Pulmonary artery endothelial cell (primary cell): ENCODE measurements at regions not wholly inside any gene's neighbourhood (a gene's known extent, or its start where the extent isn't known, plus 50 kb on each side); places are given as distances from the start of the nearest gene placed in this dataset.

Experiments
- DNase-seq: peaks from one replicate; pipeline ENCODE4 v3.0.0-alpha.2; 2011; ENCODE audit warnings: low read depth, low spot score

DNA sequence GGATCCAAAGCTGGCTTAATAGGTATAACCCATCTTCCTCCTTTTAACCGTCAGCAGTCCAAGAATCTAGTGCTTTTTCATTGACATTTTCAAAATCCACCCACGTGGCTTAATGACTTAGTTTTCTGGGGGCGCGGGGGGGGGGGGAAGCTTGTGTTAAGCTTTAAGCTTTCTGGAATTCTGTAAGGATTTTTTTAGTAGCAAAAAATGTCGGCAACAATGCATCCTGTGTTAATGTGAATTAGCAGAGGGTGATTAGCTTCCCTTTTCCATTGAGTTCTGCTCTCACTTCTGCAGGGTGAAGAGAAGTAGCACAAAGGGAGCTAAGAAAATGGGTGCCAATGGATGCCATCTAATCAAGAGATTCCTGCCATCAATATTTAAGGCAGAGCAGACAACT lies 348.2 kb downstream of the SAMD5 start:
- no peak for DNase-seq

DNA sequence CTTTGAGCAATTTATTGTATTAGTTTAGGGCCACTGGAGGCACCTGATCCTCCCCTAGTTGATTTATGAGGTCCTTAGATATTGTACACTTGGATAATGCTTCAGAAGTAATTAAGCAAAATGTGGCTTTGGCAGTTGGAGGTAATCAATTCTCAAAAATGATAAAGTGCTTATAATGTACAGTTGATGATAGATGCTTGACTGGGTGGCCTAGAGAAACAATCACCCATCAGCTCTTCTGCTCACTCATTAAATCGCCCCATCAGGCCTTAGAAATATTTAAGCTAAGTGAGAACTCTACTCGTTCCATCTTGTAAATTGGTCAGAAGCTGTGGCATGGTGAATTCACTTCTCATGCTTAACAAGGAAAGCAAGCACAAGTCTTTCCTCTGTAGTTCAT lies 349.9 kb downstream of the SAMD5 start:
- DNase-seq = no peak

DNA sequence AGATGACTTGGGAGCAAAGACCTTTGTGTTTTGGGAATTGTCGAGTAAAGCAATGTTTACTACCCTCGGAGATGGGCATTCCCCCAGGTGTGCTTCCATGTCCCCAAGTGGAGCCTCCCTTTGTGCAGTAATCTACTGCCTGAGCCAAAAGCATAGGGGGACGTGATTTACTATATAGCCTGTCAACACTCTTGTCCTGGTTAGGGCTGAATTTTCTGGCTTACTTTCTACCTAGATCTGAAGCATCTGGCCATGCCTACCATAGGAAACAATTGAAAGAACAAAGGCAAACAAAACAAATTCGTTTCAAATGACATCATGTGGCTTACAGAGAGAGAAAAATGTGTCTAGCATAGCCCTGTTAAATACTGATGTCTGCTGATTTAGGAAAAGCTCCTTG lies 350.6 kb downstream of the SAMD5 start:
- no peak for DNase-seq

DNA sequence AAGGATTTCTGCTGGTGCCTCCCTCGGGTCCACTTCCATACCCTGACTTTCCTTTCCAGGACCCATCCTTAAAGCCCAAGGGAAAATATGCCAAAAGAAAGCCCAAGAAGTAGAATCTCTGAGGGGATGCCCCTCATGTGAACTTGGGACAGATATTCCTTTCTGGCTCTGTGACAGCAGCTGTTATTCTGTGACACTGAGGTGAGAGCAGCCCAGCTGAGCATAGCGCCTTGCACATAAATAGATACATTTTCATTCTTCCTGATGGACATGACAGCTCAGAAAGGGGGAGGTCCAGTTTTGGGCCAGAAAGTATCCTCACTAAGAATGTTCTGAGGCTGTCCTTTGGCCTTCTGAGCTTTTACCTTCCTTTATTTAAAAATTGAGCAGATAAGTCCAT lies 353.2 kb downstream of the SAMD5 start:
- DNase-seq = no peak

DNA sequence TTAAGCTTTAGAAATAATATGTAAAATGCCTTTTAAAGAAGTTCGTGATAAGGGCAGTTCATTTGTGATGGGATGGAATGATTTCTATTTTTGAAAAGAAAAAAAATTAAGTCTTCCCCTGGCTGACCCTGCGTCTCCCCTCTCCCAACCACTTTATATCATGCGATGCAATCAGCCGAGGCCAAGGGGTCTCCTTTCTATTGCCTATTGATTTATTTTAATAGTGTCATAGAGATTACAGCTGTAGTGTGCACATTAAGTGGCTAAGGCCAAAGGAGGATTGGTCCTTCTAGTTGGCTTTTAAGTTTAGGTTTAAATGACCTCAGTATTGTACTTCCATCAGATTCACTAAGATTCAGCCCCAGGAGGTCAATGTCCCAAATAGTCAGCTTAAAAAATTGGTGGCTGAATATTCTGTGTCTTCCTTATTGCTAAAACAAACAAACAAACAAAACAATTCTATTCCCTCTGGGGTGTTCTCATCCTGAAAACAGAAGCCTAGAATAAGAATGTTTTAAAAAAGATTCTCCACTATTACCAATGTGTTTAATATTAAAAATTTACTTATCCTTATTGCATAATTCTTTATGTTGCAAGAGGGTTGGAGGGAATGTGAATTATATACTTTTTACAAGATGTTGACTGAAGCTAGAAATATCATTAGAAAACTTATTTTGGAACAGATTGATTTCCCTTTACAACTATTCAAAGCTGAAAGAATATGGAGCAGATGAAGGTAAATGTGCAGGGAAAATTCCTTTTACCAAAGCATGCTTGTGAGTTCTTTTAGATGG lies 359.1 kb downstream of the SAMD5 start:
- no peak for DNase-seq

DNA sequence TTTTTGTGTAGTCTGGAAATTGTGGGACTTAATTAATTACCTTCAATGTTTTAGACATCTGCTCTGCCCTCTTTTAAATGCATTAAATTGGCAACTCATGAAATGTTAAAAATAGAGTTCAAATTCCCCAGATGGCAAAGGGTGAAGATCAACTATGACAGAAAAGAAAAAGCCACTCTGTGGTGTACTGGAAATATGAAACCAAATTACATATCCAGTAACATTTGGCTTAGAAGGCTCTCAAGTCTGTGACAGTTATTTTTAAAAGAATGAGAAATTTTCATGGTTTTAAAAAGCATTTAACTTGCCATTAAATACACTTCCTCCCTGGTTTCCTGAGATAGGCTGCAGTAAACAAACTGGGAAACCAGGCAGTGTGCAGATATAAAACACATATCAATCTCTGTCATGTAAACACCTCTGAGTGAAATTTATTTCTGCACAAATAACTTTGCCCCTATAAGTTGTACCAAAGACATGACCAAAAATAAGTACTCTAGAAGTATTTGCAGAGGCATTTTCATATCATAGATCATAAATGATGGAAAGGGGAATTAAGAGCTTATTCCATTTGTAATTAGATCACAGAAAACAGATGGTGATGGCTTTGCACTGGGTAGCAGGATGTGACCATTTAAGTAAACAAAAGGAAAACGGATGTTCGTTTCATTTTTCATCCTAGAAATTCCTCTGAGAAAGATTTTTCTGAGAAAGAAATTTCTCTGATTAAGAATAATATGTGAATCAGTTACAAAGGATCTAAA lies 360.1 kb downstream of the SAMD5 start:
- DNase-seq = no peak

DNA sequence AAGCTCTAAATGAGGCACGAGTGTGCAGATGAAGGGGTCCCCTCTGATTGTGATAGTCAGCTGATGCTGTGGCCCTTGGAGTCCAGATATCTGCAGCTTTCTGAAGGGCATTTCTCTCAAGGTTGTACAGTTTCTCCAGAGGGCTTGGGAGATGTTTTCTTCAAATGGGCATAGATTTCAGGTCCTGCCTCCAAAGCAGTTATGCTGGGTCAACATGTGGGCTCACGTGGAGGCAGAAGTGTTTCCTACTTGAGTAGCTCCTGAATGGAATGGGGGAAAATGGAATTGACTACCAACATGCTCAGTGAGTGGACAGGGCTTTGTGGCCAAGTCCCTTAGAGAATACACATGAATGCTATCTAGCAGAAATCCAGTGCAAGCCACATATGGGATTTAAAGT lies 360.7 kb downstream of the SAMD5 start:
- no peak for DNase-seq

DNA sequence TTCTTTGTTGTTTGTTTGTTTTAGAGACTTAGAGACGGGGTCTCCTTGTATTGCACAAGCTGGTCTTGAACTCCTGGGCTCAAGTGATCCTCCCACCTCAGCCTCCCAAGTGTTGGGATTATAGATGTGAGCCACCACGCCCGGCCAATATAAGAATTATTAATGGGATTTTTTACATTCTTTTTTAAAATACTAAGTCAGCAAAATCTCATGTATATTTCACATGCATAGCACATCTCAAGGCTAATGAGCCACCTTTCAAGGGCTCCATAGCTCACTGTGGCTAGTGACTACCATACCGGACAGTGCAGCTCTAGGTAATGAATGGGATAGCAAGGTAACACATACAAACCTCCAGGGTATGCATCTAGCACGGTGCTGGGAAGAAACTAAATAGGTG lies 361.4 kb downstream of the SAMD5 start:
- no peak for DNase-seq

DNA sequence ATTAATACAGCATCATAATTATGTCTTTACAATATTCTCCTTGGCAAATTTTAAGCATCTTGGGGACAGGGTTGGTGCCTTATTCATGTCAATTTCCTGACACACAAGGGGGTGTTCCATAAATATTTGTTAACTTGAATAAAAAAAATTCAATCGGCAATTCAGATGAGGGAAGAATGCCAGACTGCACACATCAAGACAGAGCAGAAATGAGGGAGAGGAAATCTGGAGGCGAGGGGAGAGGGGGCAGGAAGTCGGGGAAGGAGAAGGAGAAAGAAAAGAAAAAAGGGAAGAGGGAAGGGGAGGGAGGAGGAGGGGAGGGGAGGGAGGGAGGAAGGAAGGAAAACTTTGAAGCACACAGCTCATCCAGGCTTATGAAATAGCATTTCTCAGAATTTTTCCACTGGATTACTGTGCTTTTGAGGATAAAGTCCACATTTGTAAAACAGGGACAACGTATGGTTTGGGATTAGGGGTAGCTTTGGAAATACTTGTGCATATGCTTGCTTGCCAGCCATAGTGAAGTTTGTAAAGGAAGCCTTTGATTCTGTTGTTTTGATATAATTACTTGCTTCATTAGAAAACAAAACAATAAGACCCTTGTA lies 362.1 kb downstream of the SAMD5 start:
- no peak for DNase-seq

DNA sequence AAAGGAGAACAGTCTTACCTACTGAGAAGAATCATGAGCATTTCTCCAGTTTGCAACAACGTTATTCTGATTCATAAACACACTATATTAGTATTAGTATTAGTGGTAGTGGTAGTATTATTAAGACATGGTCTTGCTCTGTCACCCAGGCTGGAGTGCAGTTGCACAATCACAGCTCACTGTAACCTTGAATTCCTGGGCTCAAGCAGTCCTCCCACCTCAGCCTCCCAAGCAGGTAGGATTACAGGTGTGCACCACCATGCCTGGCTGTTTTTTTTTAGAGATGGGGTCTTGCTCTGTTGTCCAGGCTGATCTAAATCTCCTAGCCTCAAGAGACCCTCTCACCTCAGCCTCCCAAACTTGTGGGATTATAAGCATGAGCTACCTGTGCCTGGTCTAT lies 363.5 kb downstream of the SAMD5 start:
- DNase-seq = no peak

DNA sequence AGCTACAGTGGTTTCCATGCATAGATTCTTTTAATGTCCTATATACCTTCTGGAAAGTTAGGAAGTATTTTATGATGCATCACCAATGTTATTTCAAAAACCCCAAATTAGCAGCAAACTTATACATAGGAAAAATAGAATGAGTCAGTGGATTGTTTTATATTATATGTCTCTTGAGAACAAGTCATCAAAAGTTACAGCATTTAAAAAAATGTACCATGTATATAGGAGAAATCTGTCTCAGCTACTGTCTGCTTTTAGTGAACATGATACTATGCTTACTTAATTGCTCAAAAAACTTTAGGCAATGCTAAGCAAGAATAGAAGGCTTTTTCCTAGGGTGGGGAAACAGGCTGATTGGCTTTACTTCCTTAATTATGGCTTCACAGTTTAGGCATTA lies 365.3 kb downstream of the SAMD5 start:
- no peak for DNase-seq

DNA sequence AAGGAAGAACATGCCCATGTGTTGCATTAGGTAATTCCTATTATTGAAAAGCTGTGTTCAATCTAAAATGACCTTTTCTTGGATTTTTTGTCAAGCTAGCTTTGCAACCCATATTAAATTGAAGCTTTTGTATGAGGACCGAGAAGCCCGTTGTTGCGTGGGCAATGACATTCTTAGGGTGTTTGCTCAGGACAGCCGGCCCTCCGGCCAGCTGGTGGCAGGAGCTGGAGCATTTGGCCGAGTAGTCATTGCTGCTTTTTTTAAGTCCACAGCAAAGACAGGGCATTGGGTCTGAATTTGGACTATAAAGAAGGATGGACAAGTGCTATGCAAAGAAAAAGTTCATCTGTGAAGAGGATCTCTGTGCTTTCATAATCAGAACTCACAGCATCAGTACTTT lies 365.8 kb downstream of the SAMD5 start:
- no peak for DNase-seq

DNA sequence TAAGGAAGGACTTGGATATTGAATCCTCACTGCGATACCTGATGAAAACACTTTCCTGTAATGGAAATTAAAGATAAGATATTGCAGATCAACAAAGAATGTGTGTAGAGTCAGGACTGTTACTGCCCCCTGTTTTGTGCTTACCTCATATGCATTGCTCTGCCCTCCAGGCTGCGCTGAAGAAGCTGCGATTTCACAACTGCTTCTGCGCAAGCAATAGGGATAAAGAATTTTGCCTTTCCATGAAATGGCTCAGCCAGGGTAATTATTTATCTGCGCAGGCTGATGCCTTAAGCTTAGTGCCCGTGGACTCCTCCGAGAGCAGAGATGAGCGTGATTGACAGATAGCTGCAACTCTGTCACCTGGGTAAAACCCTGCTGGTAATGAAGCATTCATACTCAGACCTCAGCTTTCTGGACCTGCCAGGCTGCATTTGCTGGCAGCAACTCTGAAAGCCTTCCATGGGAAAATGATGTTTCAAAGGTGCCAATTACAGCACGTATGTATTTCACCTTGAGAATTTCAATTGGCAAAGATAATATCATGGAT lies 370.6 kb downstream of the SAMD5 start:
- DNase-seq = no peak

DNA sequence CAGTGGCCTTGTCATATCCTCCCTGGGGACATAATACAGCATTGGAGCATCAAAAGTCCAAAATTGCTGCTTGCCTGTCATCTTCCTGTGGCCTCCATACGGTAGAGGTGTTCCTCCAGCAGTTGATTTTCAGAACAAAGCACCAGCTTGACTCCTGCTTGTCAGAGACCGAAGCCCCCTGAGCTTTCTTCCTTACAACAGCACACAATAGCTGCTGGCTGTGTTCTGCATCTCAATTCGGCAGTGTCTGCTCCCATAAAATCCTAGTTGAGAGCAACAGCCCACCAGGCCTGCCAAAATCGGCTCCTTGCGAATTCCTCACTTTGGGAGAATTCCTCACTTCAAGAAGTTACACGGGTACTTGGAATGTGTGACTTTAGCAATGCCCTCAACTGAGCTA lies 372.9 kb downstream of the SAMD5 start:
- DNase-seq = no peak

DNA sequence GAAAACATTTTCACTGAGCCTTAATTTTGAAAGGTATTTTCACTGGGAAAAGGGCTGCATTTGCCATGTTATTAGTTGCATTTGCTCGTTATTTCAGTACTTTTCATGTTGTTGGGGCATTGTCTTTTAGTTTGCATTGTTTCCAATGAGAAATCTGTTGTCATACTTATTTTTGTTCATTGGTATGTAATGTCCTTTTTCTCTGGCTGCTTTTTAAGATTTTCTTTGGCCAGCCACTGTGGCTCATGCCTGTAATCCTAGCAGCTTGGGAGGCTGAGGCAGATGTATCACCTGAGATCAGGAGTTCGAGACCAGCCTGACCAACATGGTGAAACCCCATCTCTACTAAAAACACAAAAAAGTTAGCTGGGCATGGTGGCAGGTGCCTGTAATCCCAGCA lies 379.9 kb downstream of the SAMD5 start:
- DNase-seq = no peak

DNA sequence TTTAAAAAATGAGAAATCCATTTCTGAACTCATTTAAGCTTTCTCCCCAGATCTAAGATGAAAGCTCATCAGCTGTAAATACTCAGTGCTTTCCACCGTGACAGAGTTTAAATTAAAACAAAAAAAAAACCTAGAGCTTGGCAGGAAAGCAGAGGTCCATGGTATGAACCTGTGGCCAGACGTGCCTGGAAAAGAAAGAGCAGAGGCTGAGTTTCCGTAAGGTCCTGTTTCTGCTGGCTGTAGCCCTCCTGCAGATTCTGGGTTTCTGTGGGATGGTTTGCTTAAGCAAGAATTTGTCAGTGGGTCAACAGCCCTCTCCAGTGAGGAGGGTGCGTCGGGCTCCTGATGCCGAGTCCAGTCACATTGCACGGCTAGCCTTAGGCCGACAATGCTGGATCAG lies 383.2 kb downstream of the SAMD5 start:
- no peak for DNase-seq

DNA sequence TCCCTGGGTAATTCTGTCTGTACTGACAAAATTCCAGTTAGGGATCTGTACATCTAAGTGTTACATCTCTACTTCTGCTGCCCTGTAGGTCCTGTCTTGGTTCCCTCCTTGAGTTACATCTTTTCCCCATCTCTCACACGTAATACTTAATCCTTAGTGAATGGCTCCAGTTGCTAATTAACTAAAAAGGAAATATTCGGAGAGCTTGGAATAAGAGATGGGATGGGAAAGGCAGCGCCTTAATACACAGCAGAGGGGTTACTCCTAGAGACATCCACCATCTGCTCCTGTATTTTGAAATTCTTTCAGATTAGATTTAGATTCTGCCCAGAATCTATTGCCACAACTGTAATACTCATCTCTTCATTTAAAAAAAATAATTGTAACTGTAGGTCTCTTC lies 384.0 kb downstream of the SAMD5 start:
- no peak for DNase-seq

DNA sequence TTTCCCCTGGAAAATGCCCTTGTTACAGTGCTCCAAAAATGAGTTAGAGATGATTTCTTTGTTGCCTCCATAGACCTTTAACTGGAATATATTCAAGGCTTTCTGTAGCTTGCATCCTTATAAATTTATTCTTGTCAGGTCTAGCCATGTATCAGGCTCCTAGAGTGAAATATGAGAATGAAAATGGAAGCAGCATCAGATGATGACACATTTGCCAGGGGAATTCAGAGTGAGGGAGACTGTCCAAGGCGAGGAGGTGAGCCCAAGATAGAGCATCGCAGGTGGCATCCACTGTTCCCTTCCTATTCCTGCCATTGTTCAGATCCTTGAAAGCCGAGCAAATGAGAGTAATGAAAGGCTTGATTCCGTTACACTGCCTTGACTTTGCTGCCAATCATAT lies 386.8 kb downstream of the SAMD5 start:
- DNase-seq = no peak

DNA sequence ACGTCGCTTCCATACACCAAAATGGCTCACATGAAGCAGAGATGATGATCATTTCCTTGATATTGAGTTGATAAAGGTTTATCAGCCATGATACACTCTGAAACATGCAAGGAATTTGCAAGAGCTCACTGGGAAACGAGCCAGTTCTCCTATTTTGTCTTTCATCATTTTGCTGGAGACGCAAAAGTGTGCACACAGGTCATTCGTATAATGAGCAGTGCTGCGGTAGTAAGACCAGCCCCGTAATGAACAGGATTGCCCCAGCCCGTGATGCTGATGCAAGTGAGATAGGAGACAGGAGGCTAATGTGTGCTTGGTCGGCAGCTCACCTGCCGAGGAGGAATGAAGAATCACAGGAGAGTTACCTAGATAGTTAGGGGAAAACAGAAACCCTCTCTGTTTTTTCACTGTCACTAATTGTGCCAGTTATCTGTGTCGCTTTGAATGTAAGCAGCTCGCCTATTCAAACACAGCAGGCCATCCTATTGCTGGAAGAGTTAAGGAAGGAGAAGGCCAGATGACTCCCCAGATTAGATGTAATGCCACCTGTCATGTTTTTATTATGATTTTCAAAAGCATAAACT lies 391.8 kb downstream of the SAMD5 start:
- no peak for DNase-seq

DNA sequence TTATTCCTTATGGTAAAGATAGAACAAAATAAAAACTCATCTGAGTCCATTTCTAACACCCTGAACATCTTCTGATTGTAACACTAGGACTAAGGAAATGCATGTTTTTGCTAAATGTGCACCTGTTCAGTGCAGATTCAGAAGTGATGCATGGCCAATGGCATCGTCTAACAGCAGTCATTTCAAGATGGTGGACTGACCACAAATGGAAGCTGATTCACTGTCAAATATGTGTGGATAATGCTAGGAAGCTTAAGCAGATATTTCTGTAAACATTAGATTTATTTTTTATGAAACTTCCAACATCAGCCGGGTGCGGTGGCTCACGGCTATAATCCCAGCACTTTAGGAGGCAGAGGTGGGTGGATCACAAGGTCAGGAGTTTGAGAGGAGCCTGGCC lies 394.8 kb downstream of the SAMD5 start:
- no peak for DNase-seq

DNA sequence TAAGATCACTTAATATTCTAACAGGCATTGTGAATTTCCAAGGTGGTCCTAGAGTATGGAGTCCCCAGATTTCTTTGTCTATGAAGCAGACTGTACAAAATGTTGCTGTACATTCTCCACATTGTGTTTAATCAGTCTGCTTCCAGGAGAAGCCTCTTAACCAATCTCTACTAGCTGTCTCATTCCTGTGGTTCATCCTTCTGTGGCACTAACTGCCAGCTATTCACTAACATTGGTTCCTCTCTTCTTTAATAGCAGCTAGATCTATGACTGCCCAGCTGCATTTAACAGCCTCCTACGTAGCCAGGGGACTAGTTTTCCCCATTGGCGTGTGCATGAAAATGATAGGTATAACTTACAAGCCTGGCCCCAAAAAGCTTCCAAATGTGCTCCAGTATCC lies 395.4 kb downstream of the SAMD5 start:
- no peak for DNase-seq

DNA sequence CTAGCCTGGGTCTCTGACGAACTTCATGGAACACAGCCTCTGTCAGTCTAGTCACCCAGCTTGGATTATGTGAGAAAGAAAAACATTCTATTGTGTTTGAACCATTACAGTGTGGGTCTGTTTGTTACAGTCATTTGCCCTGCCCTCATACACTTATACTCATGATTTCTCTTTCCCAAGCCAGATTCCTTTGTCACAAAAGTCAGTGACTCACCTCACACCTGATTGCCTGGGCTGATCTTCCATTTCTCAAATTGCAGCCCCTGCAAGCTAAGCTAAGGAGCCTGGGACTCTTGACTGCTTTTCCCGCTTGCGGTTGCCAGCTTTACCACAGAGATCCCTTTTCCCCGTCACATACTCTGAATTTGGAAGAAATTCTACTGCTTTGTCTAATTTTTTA lies 395.9 kb downstream of the SAMD5 start:
- DNase-seq = no peak
